ENCODE measurements at regions not wholly inside any gene's neighbourhood (a gene's known extent, or its start where the extent isn't known, plus 50 kb on each side); places are given as distances from the start of the nearest gene placed in this dataset.

DNA sequence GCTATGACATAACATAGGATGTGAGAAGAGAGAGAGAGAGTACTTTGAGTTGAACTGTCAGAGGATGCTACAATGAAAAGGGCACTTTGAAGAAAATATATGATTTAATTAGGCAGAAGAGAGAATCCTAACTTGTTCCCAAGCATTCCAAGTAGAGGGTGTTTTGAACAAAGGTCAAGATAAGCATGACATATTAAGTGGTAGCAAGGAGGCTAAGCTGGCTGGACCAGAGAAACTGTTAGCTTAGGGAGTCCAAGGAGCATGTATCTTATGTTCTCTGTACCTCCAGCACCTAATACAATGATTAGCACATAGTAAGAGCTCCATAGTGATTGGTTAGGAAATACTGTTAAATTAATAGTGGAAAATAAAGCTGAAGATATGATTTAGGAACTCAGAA, 479.6 kb downstream of the TMEM135 start:
- no peak for TF ChIP-seq CTCF (IDR thresholded peaks at IDR 0.05; ENCODE audit: low read depth, low read length, poor library complexity, severe bottlenecking)
- TF ChIP-seq EZH2phosphoT487 (IDR thresholded peaks at IDR 0.05; ENCODE audit: borderline replicate concordance, low read length) = no peak
